Astrocyte of the cerebellum (primary cell): ENCODE measurements at regions not wholly inside any gene's neighbourhood (a gene's known extent, or its start where the extent isn't known, plus 50 kb on each side); places are given as distances from the start of the nearest gene placed in this dataset.

ENCODE experiments used
- DNase-seq: peaks from one replicate; pipeline ENCODE4 v3.0.0-alpha.2; 2011; ENCODE audit warnings: low read depth
- H3K4me3 ChIP-seq: 2 replicates; pipeline ENCODE4 v1.5.1; 2011; ENCODE audit warnings: mild to moderate bottlenecking, low read depth, low read length, moderate library complexity
- CTCF ChIP-seq: IDR thresholded peaks from 2 replicates; pipeline ENCODE4 v1.5.1; 2012; ENCODE audit warnings: low read length, low read depth, moderate library complexity, mild to moderate bottlenecking; ENCODE audit errors: missing control alignments
- in situ Hi-C: cut with HindIII; loops from 2 replicates; pipeline ENCODE4 v1.10.0; 2017; ENCODE audit warnings: low sequenced_read_pairs

GRCh38 chr5:174589011-174589410 lies 135.4 kb upstream of the MSX2 start:
- DNase-seq, result no peak
- in situ Hi-C loops, result no loop called here
- TF ChIP-seq CTCF, result no peak

GRCh38 chr5:174589599-174589998 lies 134.8 kb upstream of the MSX2 start:
- TF ChIP-seq CTCF, result no peak
- in situ Hi-C loops, result no loop called here
- no peak for DNase-seq
- no peak overlapping the region for H3K4me3 ChIP-seq

More at GRCh38 chr5:174589011-174589410, 135.4 kb upstream of the MSX2 start:
- no peak overlapping the region for H3K4me3 ChIP-seq

- no peak for TF ChIP-seq CTCF
- DNase-seq, result no peak
- no peak overlapping the region for H3K4me3 ChIP-seq
- in situ Hi-C loops, result no loop called here
These were observed 133.6 kb upstream of the MSX2 start for GRCh38 chr5:174590820-174591219.

GRCh38 chr5:174596429-174596828 lies 128.0 kb upstream of the MSX2 start:
- DNase-seq, result no peak
- H3K4me3 ChIP-seq, result no peak overlapping the region
- no peak for TF ChIP-seq CTCF
- in situ Hi-C loops, result no loop called here

GRCh38 chr5:174599992-174600391 lies 124.4 kb upstream of the MSX2 start:
- in situ Hi-C loops, result no loop called here
- no peak overlapping the region for H3K4me3 ChIP-seq
- TF ChIP-seq CTCF, result no peak

GRCh38 chr5:174601946-174602345 lies 122.4 kb upstream of the MSX2 start:
- DNase-seq, result no peak
- H3K4me3 ChIP-seq, result no peak overlapping the region
- in situ Hi-C loops, result no loop called here

More at GRCh38 chr5:174599992-174600391, 124.4 kb upstream of the MSX2 start:
- no peak for DNase-seq

More at GRCh38 chr5:174601946-174602345, 122.4 kb upstream of the MSX2 start:
- TF ChIP-seq CTCF, result no peak
